GM19468 (cell line): ENCODE measurements at regions not wholly inside any gene's neighbourhood (a gene's known extent, or its start where the extent isn't known, plus 50 kb on each side); places are given as distances from the start of the nearest gene placed in this dataset.
"Not testable (repeated sequence)": the region's sequence is repeated elsewhere in the genome, so short reads cannot be mapped to it uniquely, and the experiment has no call there.

Experiments used
- ATAC-seq: cut with Tn5 transposase; IDR thresholded peaks from one replicate; pipeline ENCODE4 v1.9.1; 2021; ENCODE audit warnings: mild to moderate bottlenecking, moderate library complexity, moderate number of reproducible peaks; ENCODE audit not compliant: unreplicated experiment; ENCODE audit errors: extremely low read depth

DNA sequence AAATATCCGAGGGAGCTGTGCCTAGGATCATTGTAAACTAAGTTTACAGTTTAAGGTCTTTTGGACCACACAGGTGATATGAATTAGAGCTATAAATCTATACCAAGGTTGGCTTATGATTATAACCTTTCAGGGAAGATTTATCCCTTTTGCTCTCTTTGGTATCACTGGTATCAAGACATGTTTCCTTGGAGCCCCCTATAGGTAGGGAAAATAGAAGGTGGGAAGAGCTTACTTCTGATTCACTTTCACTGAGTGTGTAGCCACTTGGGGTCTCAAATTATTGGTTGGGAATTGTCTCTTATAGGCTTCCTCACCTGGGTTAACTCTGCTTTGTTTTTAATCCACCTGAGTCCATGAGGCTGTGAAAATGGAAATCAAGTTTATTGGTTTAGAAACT lies 262.1 kb upstream of the NR3C2 start:
- ATAC-seq, result no peak

DNA sequence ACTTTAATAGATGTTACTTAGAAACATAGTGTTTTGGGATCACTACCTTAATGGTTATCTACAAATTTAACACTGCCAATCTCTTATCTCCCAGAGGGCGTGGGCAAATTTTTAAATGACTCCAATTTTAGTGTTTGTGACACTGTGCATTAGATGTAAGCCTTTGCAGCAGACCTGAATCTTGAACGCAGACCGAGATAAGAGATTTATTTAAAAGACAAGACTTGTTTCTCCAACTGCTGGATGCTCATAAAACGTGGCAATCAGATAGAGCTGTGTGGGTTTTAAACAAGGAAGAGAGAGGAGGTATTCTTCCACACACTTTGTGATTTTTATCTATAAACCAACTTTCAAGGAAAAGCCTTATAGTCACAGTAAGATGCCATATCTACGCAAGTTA lies 252.5 kb upstream of the NR3C2 start:
- no peak for ATAC-seq

GRCh38 chr4:148693913-148694649 lies 251.9 kb upstream of the NR3C2 start:
- no peak for ATAC-seq

GRCh38 chr4:148692242-148692641 lies 250.0 kb upstream of the NR3C2 start:
- no peak for ATAC-seq

DNA sequence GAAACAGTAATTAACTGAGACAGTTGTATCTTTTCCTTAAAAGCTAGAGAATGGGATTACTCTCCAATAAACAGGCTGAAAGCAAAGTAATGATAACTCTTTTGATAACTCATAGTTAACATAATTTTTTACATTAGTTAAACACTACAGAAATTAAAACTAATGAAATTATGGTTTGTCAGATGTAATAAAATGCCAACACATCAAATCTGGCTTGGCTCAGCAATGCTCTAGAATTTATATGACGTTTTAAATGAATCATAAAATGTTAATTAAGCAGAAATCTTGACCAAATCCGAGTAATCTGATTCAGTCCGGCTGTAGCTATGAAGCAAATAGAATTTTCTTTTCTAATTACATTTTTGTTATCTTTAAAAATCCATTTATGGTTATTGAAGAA lies 244.2 kb upstream of the NR3C2 start:
- no peak for ATAC-seq

DNA sequence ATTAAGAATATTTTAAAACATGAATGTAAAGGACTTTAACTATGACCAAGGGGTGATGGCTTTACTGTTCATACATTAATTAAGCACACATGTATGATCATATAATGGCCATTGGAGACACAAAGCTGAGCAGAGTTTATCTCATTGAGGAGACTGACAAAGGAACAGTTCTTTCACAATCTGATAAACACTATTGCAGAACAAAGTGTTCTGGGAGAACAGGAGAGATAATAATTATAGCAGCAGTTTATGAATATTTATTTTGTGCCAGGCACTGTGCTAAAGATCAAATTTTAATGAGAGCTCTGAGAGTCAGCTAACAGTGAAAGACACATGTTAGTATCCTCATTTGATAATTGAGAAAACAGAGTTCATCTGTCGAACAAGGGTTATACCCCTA lies 242.4 kb upstream of the NR3C2 start:
- no peak for ATAC-seq

GRCh38 chr4:148680884-148681283 lies 238.7 kb upstream of the NR3C2 start:
- ATAC-seq, result no peak

- ATAC-seq, result no peak
Measured at GRCh38 chr4:148676344-148676743, 234.1 kb upstream of the NR3C2 start.

- ATAC-seq, result no peak
Measured at GRCh38 chr4:148674876-148675275, 232.7 kb upstream of the NR3C2 start.

DNA sequence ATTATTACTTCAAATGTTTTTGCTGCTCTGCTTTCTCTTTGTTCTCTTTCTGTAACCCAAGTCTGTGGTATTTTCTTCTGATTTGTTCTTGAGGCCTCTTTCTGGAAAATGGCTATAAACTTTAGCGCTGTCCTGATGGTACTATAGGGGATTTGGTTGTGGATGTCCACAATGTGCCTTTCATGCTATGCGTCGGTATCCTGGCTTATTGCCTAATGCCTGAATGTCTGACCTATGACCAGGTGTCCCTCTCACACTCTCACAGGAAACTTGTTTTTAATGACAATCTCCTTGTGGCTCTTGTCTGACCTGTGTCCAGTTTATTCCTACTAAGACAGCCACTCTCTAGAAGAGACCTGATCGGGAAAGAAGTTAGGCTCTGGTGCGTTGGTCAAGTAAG lies 222.4 kb upstream of the NR3C2 start:
- no peak for ATAC-seq

DNA sequence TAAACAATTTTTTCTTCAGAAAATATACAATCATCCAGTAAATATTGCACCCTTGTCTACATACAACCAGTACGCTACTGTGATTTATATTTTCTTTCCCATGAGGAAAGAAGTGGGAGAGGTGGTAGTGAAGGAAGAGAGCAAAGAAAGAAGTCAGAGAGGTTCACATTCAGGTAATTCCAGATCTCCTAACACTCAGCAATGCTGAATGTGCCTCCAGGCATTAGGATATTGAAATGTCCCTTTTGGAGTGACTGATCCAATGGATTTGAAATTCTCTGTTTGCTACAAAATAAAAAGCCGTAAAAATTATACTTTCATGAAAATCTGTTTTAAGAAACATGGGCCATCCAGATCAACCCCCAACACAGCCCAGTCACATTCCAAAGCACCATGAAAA lies 211.9 kb upstream of the NR3C2 start:
- no peak for ATAC-seq

DNA sequence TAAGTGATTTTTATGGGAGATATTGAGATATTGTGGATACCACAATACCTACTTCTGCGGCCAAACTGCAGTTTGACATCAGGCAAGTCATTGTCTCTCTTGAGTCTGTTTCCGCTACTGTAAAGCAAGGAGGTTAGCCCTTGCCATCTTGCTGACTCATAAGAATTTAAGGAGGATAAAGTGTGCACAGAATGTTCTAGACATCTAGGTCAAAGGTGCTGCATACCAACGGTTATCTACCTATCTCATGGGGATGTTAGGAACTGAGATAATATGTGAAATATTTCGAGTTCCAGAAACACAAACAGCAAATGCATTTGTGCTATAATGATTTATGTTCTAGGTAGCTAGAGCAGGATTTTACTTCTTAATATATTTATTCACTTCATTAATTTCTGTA lies 211.5 kb upstream of the NR3C2 start:
- ATAC-seq, result no peak

DNA sequence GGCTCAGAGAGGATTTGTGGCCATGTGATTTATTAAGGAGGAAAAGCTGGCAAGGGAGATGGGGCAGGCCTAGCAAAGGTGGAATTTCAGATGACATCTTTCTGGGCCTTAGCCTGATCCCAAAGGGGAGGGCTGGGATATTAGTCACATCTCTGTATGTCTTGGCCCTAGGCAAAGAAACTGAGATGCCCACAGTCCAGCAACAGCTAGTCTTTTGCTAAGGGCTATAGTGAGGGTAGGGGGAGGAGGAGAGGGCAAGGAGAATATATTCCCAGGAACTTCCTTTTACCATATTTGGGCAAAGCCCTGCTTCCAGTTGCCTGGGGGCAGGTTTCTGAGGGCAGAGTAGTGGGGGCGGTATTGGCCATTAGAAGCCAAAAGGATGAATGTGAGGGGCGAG lies 209.8 kb upstream of the NR3C2 start:
- no peak for ATAC-seq

- no peak for ATAC-seq
Measured at GRCh38 chr4:148649652-148650331, 207.6 kb upstream of the NR3C2 start.

DNA sequence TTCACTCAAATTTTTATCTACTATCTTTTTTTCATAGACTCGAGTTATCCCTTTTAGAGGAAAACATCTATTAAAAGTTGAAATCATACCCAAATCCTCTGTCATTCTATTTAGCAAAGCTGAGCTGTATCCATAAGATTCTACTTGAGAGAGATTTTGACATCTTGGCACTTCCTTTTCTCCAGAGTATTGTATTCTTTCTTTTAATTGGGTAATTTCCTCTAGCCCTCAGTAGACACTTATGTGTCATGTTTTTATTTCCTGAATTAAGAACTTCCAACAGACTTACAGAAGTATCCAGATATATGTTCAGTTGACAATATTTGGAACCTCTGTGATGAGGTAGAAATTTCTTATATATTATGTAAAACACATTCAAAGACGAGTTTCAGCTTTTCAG lies 201.6 kb upstream of the NR3C2 start:
- ATAC-seq, result no peak

- ATAC-seq, result no peak
Measured at GRCh38 chr4:148642907-148643306, 200.7 kb upstream of the NR3C2 start.

DNA sequence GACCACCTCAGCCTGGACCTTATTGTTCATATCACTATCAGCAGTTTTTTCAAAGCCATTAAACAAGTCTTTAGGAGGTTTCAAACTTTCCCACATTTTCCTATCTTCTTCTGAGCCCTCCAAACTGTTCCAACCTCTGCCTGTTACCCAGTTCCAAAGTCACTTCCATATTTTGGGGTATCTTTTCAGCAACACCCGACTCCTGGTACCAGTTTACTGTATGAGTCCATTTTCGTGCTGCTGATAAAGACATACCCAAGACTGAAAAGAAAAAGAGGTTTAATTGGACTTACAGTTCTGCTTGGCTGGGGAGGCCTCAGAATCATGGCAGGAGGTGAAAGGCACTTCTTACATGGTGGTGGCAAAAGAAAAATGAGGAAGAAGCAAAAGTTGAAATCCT lies 195.9 kb upstream of the NR3C2 start:
- ATAC-seq, result not testable (repeated sequence)

- not testable (repeated sequence) for ATAC-seq
Measured at GRCh38 chr4:148637453-148637852, 195.2 kb upstream of the NR3C2 start.

DNA sequence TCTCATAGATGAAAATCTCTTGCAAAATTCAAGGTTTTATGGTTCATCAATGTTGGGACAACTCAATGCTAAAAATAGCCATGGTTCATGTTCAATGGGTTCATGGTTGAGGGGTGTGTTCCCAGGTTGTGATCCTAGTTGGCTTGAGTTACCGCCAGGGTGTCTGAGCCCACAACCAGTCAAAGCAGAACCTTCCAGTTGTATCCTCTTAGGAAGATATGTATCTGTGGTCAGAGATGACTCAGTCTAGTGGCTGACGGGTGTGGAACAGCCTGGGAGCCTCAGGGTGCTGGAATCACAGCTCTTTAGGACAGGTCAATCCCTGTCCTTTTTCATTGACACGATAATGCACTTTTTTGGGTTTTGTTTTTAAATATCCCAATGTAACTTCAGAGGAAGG lies 192.3 kb upstream of the NR3C2 start:
- ATAC-seq, result no peak

- no peak for ATAC-seq
Measured at GRCh38 chr4:148633720-148634119, 191.5 kb upstream of the NR3C2 start.

GRCh38 chr4:148632476-148632875 lies 190.3 kb upstream of the NR3C2 start:
- no peak for ATAC-seq

GRCh38 chr4:148630051-148630450 lies 187.8 kb upstream of the NR3C2 start:
- ATAC-seq, result no peak
